SK-N-SH treated with all-trans-retinoic acid at 6 μM for 48 hours (cell line): ENCODE measurements at regions not wholly inside any gene's neighbourhood (a gene's known extent, or its start where the extent isn't known, plus 50 kb on each side); places are given as distances from the start of the nearest gene placed in this dataset.

Experiments used
- ISL1 ChIP-seq: fragments of 250-450 bp; sonication (Bioruptor Pico); IDR thresholded peaks from 2 replicates; pipeline ENCODE4 v2.1.2; 2022; ENCODE audit warnings: mild to moderate bottlenecking, moderate library complexity
- RARB ChIP-seq: fragments of 250-450 bp; sonication (Bioruptor Pico); IDR thresholded peaks from 2 replicates; pipeline ENCODE4 v1.8.0; 2021; ENCODE audit warnings: mild to moderate bottlenecking, moderate library complexity
- ZFP30 ChIP-seq: fragments of 450-650 bp; formaldehyde crosslinking; IDR thresholded peaks from 2 replicates; pipeline ENCODE4 v1.5.0; 2022; ENCODE audit warnings: mild to moderate bottlenecking, moderate library complexity
- TF ChIP-seq, protein P1 (sequence below): fragments of 250-450 bp; sonication (Bioruptor Pico); IDR thresholded peaks from 2 replicates; pipeline ENCODE4 v1.8.0; 2020; ENCODE audit warnings: mild to moderate bottlenecking, moderate library complexity, borderline replicate concordance

DNA sequence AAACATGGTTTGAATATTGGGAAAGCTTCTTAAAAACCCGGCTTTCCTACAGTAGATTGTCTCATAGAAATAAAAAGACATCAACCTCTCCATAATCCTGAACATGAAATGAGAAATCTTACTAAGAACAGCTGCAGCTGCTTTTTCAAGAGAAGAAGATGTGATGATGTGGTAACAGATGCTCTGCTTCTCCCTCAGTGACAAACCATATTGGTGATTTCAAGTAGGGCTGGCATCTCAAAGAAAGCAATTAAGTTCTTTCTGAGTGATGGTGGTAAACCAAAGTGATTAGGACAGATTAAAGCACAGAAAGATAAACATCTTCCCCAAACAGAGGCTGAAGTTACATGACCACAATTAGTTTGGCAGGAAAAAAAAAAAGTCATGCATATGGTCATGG, 1477.7 kb downstream of the RAPGEF2 start:
- TF ChIP-seq RARB (CRISPR knock-in tag) (no peak), ZFP30 (CRISPR knock-in tag) (no peak), ISL1 (CRISPR knock-in tag) (no peak)
- TF ChIP-seq, protein P1, sequence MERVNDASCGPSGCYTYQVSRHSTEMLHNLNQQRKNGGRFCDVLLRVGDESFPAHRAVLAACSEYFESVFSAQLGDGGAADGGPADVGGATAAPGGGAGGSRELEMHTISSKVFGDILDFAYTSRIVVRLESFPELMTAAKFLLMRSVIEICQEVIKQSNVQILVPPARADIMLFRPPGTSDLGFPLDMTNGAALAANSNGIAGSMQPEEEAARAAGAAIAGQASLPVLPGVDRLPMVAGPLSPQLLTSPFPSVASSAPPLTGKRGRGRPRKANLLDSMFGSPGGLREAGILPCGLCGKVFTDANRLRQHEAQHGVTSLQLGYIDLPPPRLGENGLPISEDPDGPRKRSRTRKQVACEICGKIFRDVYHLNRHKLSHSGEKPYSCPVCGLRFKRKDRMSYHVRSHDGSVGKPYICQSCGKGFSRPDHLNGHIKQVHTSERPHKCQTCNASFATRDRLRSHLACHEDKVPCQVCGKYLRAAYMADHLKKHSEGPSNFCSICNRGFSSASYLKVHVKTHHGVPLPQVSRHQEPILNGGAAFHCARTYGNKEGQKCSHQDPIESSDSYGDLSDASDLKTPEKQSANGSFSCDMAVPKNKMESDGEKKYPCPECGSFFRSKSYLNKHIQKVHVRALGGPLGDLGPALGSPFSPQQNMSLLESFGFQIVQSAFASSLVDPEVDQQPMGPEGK (CRISPR knock-in tag), result no peak
